GM12873 (cell line): ENCODE measurements at regions not wholly inside any gene's neighbourhood (a gene's known extent, or its start where the extent isn't known, plus 50 kb on each side); places are given as distances from the start of the nearest gene placed in this dataset.

ENCODE experiments used
- CTCF ChIP-seq: IDR thresholded peaks from 2 replicates; pipeline ENCODE4 v1.5.1; 2012; ENCODE audit warnings: low read depth, mild to moderate bottlenecking, moderate library complexity, low read length, control low read depth; ENCODE audit not compliant: insufficient read depth; ENCODE audit errors: missing control alignments

- TF ChIP-seq CTCF: no peak
Measured at GRCh38 chr13:48833412-48833811, 142.3 kb upstream of the FNDC3A start.

GRCh38 chr13:48838193-48838973 is 137.3 kb upstream of the FNDC3A start:
- no peak for TF ChIP-seq CTCF

- TF ChIP-seq CTCF: no peak
Measured at GRCh38 chr13:48839171-48839570, 136.5 kb upstream of the FNDC3A start.

- TF ChIP-seq CTCF: no peak
Measured at GRCh38 chr13:48840366-48840765, 135.3 kb upstream of the FNDC3A start.

- TF ChIP-seq CTCF: no peak
Measured at GRCh38 chr13:48842316-48842715, 133.4 kb upstream of the FNDC3A start.

GRCh38 chr13:48843630-48844380 is 131.9 kb upstream of the FNDC3A start:
- no peak for TF ChIP-seq CTCF

- no peak for TF ChIP-seq CTCF
Measured at GRCh38 chr13:48844676-48845075, 131.0 kb upstream of the FNDC3A start.
